NAMALWA (cell line): ENCODE measurements at regions not wholly inside any gene's neighbourhood (a gene's known extent, or its start where the extent isn't known, plus 50 kb on each side); places are given as distances from the start of the nearest gene placed in this dataset.
"Not testable (repeated sequence)": the region's sequence is repeated elsewhere in the genome, so short reads cannot be mapped to it uniquely, and the experiment has no call there.

ENCODE experiments used
- DNase-seq: peaks from one replicate; pipeline ENCODE4 v3.0.0-alpha.2; 2015; ENCODE audit warnings: low spot score

DNA sequence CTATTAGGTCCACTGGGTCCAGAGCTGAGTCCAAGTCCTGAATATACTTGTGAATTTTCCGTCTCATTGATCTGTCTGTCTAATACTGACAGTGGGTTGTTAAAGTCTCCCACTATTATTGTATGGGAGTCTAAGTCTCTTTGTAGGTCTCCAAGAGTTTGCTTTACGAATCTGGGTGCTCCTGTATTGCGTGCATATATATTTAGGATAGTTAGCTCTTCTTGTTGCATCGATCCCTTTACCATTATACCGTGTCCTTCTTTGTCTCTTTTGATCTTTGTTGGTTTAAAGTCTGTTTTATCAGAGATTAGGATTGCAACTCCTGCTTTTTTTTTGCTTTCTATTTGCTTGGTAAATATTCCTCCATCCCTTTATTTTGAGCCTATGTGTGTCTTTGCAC lies 1289.5 kb upstream of the NUDT12 start:
- DNase-seq = not testable (repeated sequence)

DNA sequence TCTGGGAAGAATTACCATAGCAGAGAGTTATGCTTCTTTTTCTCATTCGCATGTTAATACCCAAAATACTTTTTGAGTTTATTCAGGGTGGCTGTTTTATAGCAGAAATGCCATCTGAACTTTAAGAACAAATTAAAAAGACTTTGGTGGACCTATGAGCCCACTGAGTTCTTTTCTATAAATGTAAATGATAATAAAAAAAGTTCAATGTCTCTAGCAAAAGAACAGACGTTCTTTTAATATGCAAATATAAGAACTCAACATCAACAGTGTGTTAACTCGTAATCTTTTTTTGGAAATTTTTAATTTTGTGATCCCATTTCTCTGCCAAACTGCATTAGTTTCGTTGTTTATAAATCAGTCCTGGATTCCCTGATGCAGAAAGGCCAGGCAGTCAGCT lies 1283.0 kb upstream of the NUDT12 start:
- DNase-seq = no peak

DNA sequence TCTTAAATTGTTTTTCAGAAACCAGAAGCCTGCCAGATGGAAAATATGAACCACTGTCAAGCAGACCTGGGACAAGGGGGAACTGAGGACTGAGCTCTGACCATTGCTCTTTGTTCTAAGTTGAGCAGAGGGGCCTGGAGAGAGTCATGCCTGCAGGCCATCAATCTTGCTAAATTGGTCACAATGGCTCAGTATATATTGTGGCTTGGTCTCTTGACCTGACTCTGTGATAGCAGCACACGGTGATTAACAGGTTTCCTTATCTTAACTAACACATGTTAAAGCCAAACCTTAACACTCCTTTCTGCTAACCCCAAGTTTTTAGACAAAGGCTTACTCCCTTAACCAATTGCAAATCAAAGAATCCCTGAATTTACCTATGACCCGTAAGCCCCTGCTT lies 1281.2 kb upstream of the NUDT12 start:
- no peak for DNase-seq

DNA sequence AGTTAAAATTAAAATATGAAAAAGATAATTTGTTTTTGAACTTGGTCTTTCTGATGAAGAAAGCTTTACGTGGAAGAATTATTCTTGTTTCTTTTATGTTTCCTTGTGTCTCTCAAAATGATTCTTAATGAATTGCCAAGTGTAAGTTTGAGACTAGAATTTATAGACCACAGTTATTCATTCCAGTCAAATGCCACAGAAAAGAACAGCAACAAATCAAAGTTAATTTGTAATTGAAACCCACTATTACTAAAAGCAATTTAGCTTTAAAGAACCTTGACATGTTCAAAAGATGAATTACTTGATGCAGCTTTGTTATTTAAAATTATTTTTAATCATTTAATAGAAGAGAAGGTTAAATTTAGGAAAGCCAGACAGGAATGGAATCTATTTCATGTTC lies 1277.7 kb upstream of the NUDT12 start:
- DNase-seq = no peak

DNA sequence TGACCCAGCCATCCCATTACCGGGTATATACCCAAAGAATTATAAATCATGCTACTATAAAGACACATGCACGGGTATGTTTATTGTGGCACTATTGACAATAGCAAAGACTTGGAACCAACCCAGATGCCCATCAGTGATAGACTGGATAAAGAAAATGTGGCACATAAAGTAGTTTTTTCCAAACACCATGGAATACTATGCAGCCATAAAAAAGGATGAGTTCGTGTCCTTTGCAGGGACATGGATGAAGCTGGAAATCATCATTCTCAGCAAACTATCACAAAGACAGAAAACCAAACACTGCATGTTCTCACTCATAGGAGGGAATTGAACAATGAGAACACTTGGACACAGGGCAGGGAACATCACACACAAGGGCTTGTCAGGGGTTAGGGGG lies 1268.9 kb upstream of the NUDT12 start:
- DNase-seq = not testable (repeated sequence)

DNA sequence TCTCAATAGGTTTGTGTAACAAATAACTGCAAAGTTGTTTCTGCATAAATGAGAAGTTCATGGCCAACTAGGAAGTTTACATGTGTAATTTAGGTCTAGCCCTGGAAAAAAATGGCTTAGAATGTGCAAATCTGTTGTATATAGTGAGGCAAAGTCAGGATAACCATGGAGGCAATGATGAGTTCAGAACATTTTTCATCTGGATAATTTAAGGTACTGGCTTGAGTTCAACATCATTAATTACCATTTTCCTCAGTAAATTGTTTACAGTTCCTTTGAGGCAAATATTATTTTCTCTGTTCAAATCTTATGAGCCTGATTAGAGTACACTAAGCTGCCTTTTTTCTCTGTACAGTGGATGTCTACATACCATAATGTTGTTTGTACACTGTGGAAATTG lies 1259.0 kb upstream of the NUDT12 start:
- DNase-seq = no peak

DNA sequence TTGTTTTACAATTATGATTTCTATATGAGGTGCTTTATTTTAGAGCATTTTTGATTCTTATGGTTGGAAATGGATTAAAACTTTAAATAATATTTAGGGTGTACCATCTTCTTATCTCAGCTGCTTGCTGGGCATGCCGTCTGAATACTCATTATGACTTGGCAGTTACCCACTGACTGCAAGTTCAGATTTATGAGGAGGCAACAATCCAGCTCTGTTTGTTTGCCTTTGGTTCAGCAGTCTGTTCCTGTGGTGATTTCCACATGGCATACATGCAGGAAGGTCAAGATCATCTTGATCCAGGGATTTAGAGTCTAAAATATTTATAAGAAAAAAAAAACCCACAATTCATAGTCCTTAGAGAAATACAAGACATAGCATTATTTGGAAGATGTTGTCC lies 1254.5 kb upstream of the NUDT12 start:
- no peak for DNase-seq

DNA sequence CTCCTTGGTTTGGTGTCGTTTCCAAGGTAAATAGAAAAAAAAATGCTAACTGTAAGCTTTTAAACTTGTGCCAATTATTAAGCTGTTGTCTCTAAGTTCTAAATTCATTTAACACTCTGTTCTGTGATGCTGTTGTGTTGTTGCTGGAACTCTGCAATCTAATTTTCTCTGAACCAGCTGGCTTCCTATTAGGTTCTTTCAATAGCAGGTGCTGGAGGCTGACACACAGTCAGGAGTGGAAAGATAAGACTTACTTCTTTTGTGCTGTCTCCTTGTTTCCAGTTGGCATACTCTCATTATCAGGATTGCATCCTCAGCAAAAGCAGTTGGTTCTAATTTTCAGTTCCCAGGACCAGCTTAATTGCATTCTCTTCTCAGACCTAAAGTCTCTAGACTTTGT lies 1252.6 kb upstream of the NUDT12 start:
- no peak for DNase-seq

DNA sequence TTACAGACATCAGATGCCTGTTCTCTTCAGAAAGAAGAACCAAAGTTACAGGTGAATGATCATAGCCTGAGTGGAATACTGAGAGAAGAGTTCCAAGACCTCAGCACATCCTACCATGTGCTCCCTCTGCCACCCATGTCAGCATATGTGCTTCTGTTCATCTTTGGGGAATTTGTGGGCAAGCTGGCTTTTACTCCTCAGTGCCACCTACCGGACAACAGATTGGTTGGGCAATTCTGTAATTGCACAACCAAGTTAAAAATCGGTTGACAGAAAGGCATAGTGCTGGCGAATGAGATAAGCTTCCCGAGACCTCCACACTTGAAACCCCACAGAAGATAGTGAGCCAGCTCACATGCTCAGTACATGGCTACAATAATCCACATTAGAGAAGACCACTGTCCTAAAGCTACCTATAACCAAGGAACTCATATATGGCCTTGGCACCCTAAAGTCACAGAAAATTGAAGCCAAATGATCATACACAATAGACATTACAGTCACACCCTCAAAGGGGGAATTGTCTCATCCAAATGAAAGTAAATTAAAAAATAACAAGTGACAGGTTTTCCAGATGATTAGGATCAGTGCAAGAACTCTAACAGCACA lies 1238.0 kb upstream of the NUDT12 start:
- DNase-seq = peak; percentile 64

DNA sequence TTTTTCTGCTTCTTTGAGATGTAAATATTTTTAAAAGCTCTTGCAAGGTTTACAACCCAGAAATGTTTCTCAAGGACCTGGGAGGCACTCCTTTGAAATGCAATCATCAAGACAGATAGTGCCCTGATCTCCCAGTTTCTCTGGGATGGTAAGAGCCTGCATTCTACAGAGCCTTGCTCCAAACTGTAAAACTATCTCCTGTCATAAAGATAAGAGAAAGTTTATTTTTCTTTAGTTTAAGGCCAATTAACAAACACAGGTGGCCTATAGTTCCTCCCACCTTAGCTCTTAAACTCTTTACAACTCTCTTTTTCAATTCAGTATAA lies 1231.1 kb upstream of the NUDT12 start:
- no peak for DNase-seq

DNA sequence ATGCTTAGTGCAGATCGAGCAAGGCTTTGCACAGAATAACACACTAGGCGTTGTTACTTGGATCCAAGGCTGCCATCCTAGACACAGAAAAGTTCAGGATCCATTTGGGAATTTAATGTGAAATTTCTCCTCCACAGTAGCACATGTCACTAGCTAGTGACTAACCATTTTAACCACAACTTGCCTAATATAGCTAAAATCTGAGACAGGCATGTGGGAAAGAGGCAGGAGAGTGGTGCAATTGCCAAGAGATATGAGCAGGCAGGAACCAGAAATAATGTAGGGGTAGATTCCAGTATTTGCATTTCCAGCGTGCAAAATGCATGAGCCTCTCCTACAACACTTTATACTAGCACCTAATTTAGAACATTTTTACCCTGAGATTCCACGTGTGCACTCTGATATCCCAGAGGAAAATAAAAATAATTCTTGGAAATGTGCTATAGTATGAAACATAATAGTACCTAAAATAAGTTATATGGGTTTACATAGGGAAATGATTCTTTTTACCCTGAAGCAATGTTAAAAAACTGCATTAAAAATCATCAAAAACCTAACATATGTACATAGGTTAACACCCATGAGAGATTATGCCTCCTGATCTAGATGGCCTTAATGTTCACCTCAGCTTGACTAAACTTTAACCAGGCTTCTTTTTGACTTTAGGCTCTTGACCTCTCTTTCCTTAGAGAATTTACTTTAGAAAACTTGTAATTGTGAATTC lies 1230.6 kb upstream of the NUDT12 start:
- DNase-seq = no peak

DNA sequence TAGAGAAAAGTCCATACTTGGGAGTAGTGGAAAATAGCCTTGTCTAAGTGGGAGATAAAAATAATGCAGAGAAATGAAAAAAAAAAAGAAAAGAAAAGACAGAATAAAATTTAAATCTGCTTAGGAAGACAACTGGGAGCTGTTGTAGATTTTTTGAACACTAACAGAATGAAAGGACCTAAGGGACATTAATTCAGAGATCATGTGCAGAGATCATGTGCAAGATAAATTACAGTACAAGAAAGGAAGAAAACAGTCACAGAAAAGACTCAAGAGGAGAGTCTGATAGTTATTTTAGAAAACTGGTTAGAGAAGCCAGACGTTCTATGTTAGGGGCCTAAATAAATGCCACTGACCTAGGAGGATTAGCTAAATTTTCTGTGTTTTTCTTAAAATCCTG lies 1226.8 kb upstream of the NUDT12 start:
- DNase-seq = no peak

DNA sequence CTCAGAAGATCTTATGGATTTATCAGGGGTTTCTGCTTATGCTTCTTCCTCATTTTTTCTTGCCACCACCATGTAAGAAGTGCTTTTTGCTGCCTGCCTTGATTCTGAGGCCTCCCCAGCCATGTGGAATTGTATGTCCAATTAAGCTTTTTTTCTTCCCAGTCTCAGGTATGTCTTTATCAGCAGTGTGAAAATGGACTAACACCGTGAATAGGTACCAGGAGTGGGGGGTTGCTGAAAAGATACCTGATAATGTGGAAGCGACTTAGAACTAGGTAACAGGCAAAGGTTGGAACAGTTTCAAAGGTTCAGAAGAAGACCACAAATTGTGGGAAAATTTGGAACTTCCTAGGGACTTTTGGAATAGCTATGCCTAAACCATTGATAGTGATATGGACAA lies 1222.5 kb upstream of the NUDT12 start:
- no peak for DNase-seq

DNA sequence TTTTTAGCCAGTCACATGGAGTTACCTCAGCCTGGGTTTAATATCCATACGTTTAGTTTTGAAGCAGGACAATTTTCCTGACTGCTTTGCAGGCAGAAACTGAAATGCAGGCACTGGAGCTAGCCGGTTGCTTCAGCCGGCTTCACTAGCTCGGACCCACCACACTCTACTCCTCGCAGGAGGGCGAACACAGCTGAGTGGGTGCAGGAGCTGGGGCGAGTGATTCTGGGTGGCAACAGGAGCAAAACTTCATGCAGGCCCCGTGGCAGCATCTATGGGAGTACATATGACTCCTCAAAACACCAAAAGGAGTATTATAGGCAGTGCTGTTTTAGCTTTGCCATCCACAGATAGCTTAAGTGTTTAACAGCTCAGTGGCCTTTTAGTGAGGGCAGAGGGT lies 1211.8 kb upstream of the NUDT12 start:
- DNase-seq = no peak

DNA sequence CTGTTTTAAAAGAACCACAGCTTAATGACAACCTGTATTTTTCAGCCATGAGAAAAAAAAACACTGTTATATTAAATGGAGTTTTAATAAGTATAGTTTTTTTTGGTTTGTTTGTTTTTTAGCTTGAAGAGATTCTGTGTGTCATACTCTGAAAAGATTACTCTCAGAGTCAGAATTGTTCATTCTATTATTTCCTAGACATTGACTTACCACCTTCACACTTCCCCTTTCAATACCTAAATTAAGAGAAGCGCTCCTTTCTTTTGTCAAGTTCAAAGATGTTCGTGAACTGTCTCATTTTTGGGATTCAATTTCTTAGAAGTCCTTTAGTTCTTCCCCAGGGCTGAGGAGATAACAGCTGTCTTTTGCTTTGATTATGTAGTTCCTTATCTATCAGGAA lies 1201.6 kb upstream of the NUDT12 start:
- DNase-seq = no peak

DNA sequence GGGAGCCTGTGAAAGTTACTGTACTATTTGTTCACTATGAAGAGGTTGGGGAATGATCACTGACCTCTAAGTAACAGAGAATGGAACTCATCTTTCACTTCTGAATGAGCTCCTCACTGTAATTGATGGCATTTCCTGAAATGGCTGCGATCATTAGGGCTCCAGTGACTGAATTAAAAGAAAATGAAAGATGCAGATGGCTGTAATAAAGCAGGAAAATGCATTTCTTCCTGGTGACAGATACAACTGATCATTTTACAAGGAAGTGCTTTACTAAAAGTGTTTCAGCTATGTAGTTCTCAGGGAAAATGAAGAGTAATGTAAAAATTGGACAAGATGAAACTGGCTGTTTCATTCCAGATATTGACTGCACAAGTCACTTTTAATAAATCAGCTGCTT lies 1200.6 kb upstream of the NUDT12 start:
- DNase-seq = no peak

DNA sequence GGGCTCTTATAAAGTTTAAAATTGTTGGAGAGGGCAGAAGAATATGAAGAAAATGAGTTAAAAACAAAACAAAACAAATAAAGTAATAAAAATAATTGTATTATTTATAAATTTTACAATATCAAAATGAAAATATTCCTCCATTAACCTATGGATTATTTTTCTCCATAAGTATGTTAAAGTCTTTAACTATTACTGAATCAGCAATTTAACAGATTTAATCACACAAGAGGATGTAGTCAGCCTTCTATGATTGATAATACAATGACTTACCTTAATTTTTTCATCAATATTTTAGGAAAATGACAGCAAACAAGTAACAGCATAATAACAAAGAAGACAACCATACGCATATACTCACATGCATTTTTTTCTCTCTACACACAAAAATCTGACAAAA lies 1195.3 kb upstream of the NUDT12 start:
- no peak for DNase-seq

DNA sequence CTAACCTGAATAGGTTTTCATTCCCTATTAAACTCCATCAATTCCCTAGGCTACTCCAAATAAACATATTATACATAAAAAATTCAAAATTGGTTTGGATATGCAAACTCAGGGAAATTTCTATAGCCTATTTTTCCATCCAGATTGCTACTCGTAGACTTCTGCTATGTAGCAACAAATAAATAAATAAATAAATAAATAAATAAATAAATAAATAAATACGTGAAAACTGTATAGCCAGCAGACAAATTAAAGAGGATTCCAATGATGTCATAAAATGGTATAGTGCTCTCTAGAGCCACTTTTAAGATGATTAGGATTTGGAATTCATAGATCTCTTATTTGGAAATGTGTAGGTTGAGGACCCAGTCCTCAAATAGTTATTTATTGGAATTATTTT lies 1193.2 kb upstream of the NUDT12 start:
- no peak for DNase-seq

DNA sequence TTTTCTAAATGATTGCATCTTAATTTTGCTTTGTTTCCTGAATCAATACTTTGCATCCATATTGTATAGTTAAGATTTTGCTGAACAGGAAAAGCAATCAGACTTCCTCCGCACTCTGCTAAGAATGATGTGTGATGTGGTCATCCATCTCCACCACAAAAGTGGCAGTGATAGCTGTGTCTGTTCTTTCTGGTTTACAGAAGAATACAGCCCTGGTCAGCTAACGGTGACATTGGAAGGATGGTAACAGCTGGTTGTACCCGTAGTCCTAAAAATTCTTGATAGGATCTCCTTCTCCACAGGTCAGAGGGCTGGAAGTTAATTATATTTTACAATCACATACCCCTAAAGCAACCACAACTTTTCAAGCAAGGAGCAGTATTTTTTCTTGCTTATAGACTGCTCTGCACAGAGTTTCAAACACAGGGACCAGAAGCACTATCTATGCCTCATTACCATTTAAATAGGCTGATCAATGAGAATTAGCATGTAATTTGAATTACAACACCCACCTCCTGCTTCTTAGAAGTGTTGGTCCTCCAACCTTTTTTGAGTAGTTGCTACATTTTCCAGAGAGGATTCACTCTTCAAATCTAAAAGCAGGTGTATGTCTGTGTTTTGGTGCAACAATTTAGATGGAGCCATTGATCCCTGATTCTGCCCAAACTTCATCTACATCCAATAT lies 1191.9 kb upstream of the NUDT12 start:
- no peak for DNase-seq

DNA sequence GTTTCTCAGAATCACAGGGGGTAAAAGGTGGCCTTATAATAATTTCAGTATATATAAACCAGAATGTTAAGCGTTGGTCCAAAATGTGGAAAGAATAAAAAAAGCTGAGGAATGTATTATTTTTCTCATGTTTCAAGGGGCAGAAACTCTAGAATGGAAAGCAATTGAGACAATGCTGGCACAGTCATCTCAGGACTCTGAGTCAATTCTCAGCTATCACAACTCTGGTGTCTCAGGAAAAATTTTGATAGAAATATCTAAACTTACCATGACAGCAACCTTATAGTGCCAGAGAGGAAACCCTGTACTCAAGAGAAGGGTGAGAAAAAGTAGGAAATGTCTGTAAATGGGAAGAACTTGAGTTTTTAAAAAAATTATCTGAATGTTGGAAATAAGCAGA lies 1189.4 kb upstream of the NUDT12 start:
- no peak for DNase-seq

DNA sequence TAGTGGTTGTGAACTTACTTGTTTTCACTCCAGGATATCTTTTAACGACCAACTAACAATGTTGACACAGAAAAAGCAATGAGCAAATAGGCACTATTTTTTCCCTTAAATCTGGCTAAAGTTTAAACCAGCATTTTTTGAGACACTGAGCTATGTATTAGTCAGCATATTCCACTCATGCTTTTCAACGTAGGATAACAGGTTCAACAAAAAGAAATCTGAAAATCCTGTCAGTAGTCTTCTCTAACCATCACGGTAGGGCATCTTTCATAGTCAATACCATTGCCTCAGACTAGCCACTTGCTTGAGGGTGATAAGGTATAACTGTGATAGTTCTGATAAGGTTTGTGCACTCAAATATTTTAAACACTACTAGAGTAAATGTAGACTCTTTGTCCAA lies 1177.3 kb upstream of the NUDT12 start:
- no peak for DNase-seq

DNA sequence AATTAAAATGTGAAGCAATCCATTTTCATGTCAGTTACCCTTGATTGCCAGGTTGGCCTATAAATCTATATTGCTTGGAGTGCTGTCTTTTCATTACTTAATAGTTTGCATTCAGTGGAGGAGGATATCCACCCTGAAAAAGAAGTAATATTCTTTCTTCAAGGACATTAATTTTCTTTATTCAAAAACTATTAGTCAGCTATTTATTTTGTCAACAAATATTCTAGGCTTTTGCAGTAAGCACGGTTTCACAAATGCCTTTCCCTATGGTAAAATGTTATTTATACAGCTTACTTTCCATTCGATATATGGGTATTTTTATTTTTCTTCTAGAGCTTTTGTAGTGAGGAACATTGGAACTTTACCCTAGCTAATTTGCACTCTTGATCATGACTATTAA lies 1176.9 kb upstream of the NUDT12 start:
- no peak for DNase-seq

DNA sequence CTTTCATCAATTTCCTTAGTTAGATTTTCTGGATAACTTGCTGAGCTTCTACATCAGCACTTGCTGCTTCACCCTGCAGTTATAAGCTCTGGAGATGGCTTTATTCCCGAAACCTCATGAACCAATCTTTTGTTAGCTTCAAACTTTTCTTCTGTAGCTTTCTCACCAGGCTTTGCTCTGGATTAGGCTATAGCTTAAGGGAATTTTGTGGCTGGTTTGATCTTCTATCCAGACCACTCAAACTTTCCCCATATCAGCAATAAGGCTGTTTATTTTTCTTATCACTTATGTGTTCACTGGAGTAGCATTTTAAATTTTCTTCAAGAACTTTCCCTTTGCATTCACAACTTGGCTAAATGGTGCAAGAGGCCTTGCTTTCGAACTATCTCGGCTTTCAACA lies 1173.5 kb upstream of the NUDT12 start:
- no peak for DNase-seq

DNA sequence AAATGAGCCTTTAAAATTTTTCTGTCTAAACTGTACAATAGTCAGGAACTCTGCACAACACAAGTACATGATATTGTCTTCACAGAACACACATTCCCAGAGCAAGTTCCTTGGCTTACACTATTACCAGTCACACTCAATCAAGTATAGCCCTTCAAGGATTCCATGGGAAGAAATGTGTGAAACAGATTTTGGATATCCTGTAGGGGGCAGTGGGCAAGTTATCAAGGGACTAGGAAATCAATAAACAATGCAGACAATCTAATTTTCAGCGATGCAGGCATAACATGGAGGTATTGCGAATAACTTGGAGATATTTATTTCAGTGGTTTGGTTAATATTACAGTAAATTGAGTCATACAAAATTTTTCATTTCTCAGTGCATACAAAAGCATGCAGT lies 1171.5 kb upstream of the NUDT12 start:
- no peak for DNase-seq
